H9 (cell line): ENCODE measurements at regions not wholly inside any gene's neighbourhood (a gene's known extent, or its start where the extent isn't known, plus 50 kb on each side); places are given as distances from the start of the nearest gene placed in this dataset.
"Not testable (repeated sequence)": the region's sequence is repeated elsewhere in the genome, so short reads cannot be mapped to it uniquely, and the experiment has no call there.

ENCODE experiments used
- DNase-seq: peaks from one replicate; pipeline ENCODE4 v3.0.0-alpha.2; 2017
- H2AFZ ChIP-seq: one replicate; pipeline ENCODE4 v1.6.1; 2013; ENCODE audit warnings: mild to moderate bottlenecking, low read length, control low read depth, moderate library complexity
- H2AK5ac ChIP-seq: 2 replicates; pipeline ENCODE4 v1.6.1; 2013; ENCODE audit warnings: low read length, control low read depth, mixed read lengths; ENCODE audit not compliant: insufficient read length
- H2BK120ac ChIP-seq: one replicate; pipeline ENCODE4 v1.6.1; 2013; ENCODE audit warnings: low read depth, mild to moderate bottlenecking, low read length, control low read depth, inconsistent platforms; ENCODE audit not compliant: poor library complexity, severe bottlenecking
- H2BK12ac ChIP-seq: 2 replicates; pipeline ENCODE4 v1.6.1; 2013; ENCODE audit warnings: low read length, control low read depth, mixed read lengths, low read depth; ENCODE audit not compliant: insufficient read length
- H2BK15ac ChIP-seq: 2 replicates; pipeline ENCODE4 v1.6.1; 2013; ENCODE audit warnings: low read depth, low read length, control low read depth
- H2BK20ac ChIP-seq: one replicate; pipeline ENCODE4 v1.6.1; 2013; ENCODE audit warnings: low read depth, mild to moderate bottlenecking, low read length, control low read depth, inconsistent platforms; ENCODE audit not compliant: poor library complexity, severe bottlenecking
- H2BK5ac ChIP-seq: 2 replicates; pipeline ENCODE4 v1.6.1; 2013; ENCODE audit warnings: low read length, control low read depth, mixed read lengths; ENCODE audit not compliant: insufficient read length
- H3K14ac ChIP-seq: 2 replicates; pipeline ENCODE4 v1.6.1; 2013; ENCODE audit warnings: low read length, control low read depth; ENCODE audit not compliant: insufficient read depth
- H3K18ac ChIP-seq: 2 replicates; pipeline ENCODE4 v1.6.1; 2013; ENCODE audit warnings: low read depth, mild to moderate bottlenecking, mixed read lengths, low read length, control low read depth; ENCODE audit not compliant: insufficient read length
- H3K23ac ChIP-seq: 2 replicates; pipeline ENCODE4 v1.6.1; 2013; ENCODE audit warnings: low read length, control low read depth, mixed read lengths, low read depth; ENCODE audit not compliant: insufficient read length
- H3K23me2 ChIP-seq: 2 replicates; pipeline ENCODE4 v1.6.1; 2013; ENCODE audit warnings: low read depth, mild to moderate bottlenecking, mixed read lengths, low read length, control low read depth; ENCODE audit not compliant: insufficient read length, poor library complexity, severe bottlenecking
- H3K27ac ChIP-seq: 2 replicates; pipeline ENCODE4 v1.5.1; 2013; ENCODE audit warnings: low read length, control low read depth, mixed read lengths, low read depth; ENCODE audit not compliant: insufficient read length
- H3K27me3 ChIP-seq: 2 replicates; pipeline ENCODE4 v1.6.1; 2013; ENCODE audit warnings: low read length, control low read depth, inconsistent platforms; ENCODE audit not compliant: insufficient read depth
- H3K4ac ChIP-seq: 2 replicates; pipeline ENCODE4 v1.6.1; 2013; ENCODE audit warnings: low read depth, mild to moderate bottlenecking, control low read depth, inconsistent platforms, low read length, moderate library complexity
- H3K4me1 ChIP-seq: 2 replicates; pipeline ENCODE4 v1.6.1; 2013; ENCODE audit warnings: low read length, control low read depth, inconsistent platforms; ENCODE audit not compliant: insufficient read depth
- H3K4me2 ChIP-seq: 2 replicates; pipeline ENCODE4 v1.6.1; 2013; ENCODE audit warnings: low read length, control low read depth, mixed read lengths; ENCODE audit not compliant: insufficient read length, insufficient read depth
- H3K56ac ChIP-seq: 2 replicates; pipeline ENCODE4 v1.6.1; 2013; ENCODE audit warnings: low read depth, mild to moderate bottlenecking, mixed read lengths, low read length, control low read depth; ENCODE audit not compliant: insufficient read length
- H3K79me1 ChIP-seq: 2 replicates; pipeline ENCODE4 v1.6.1; 2013; ENCODE audit warnings: low read depth, mild to moderate bottlenecking, moderate library complexity, low read length, control low read depth, inconsistent platforms; ENCODE audit not compliant: insufficient read depth, poor library complexity, severe bottlenecking
- H3K79me2 ChIP-seq: 2 replicates; pipeline ENCODE4 v1.6.1; 2013; ENCODE audit warnings: low read length, control low read depth, inconsistent platforms; ENCODE audit not compliant: insufficient read depth
- H3K9ac ChIP-seq: 2 replicates; pipeline ENCODE4 v1.6.1; 2013; ENCODE audit warnings: low read length, control low read depth, mixed read lengths; ENCODE audit not compliant: insufficient read length; ENCODE audit errors: extremely low read depth
- H3K9me3 ChIP-seq: one replicate; pipeline ENCODE4 v1.6.1; 2013; ENCODE audit warnings: low read depth, low read length, inconsistent platforms; ENCODE audit not compliant: control insufficient read depth
- H3T11ph ChIP-seq: one replicate; pipeline ENCODE4 v1.6.1; 2013; ENCODE audit warnings: mild to moderate bottlenecking, low read length, control low read depth, inconsistent platforms
- H4K20me1 ChIP-seq: one replicate; pipeline ENCODE4 v1.6.1; 2013; ENCODE audit not compliant: control insufficient read depth, insufficient read length, insufficient read depth
- H4K5ac ChIP-seq: 2 replicates; pipeline ENCODE4 v1.6.1; 2013; ENCODE audit warnings: low read depth, mild to moderate bottlenecking, mixed read lengths, low read length, control low read depth; ENCODE audit not compliant: insufficient read length
- H4K8ac ChIP-seq: replicated peaks from 2 replicates; pipeline ENCODE4 v1.6.1; 2013; ENCODE audit warnings: low read length, control low read depth, mixed read lengths, low read depth; ENCODE audit not compliant: insufficient read length
- H4K91ac ChIP-seq: 2 replicates; pipeline ENCODE4 v1.6.1; 2013; ENCODE audit warnings: low read depth, mild to moderate bottlenecking, moderate library complexity, mixed read lengths, low read length, control low read depth; ENCODE audit not compliant: insufficient read length
- H3K27ac Mint-ChIP-seq, 3 experiments: 2 replicates in 2 of 3; 3 replicates in 1 of 3; pipeline ENCODE4 v1.8.0; 2020 to 2021; ENCODE audit warnings: mixed read lengths in 3 of 3, mild to moderate bottlenecking in 1 of 3, moderate library complexity in 1 of 3
- H3K27me3 Mint-ChIP-seq: 2 replicates; pipeline ENCODE4 v1.8.0; 2021; ENCODE audit warnings: low read depth, mild to moderate bottlenecking, moderate library complexity, mixed read lengths
- H3K36me3 Mint-ChIP-seq, 3 experiments: 2 replicates in 2 of 3; 3 replicates in 1 of 3; pipeline ENCODE4 v1.8.0; 2020 to 2021; ENCODE audit warnings: low read depth in 3 of 3, mixed read lengths in 3 of 3; ENCODE audit not compliant: insufficient read depth in 1 of 3
- H3K4me1 Mint-ChIP-seq, 2 experiments: 2 replicates each; pipeline ENCODE4 v1.8.0; 2020; ENCODE audit warnings: mixed read lengths in 2 of 2
- H3K4me3 Mint-ChIP-seq, 2 experiments: 2 replicates in 1 of 2; 3 replicates in 1 of 2; pipeline ENCODE4 v1.8.0; 2020 to 2021; ENCODE audit warnings: mild to moderate bottlenecking in 2 of 2, mixed read lengths in 2 of 2, moderate library complexity in 1 of 2
- H3K9me3 Mint-ChIP-seq, 2 experiments: 2 replicates in 1 of 2; 3 replicates in 1 of 2; pipeline ENCODE4 v1.8.0; 2020; ENCODE audit warnings: mild to moderate bottlenecking in 2 of 2, mixed read lengths in 2 of 2, moderate library complexity in 1 of 2
- CTCF ChIP-seq: fragments of 200-600 bp; sonication (generic); conservative IDR thresholded peaks from 3 replicates; pipeline ENCODE4 v1.8.0; 2021; ENCODE audit warnings: antibody characterized with exemption, mild to moderate bottlenecking

- no peaks in the 10 kb centered on the region for H4K20me1 ChIP-seq
- no peaks in the 10 kb centered on the region for H3K27me3 Mint-ChIP-seq
- H3K23me2 ChIP-seq, result no peaks in the 10 kb centered on the region
- H2BK15ac ChIP-seq, result no peak overlapping the region
- no peaks in the 10 kb centered on the region for H3K79me2 ChIP-seq
- H3T11ph ChIP-seq, result no peak overlapping the region
- H3K4me1 Mint-ChIP-seq, result peaks cover 0 to 3% of the 10 kb centered on the region in 2 experiments; a peak in 3 of 4 replicates
- no peak for TF ChIP-seq CTCF
- no peaks in the 10 kb centered on the region for H3K4me1 ChIP-seq
- H2BK20ac ChIP-seq, result no peak overlapping the region
- no peak overlapping the region for H4K91ac ChIP-seq
- H3K27me3 ChIP-seq, result no peaks in the 10 kb centered on the region
- DNase-seq, result no peak
- no peak overlapping the region for H3K9ac ChIP-seq
- H3K9me3 ChIP-seq, result no peaks in the 10 kb centered on the region
- no peak overlapping the region for H3K56ac ChIP-seq
- no peak overlapping the region for H3K4me2 ChIP-seq
- no peaks in the 10 kb centered on the region for H3K79me1 ChIP-seq
- H3K18ac ChIP-seq, result no peak overlapping the region
- no peak overlapping the region for H3K27ac ChIP-seq
- H3K4me3 Mint-ChIP-seq, result no peak overlapping the region
- peaks cover 26 to 31% of the 10 kb centered on the region in 2 experiments for H3K9me3 Mint-ChIP-seq
- H4K5ac ChIP-seq, result no peak overlapping the region
- no peak overlapping the region for H2BK120ac ChIP-seq
- no peak overlapping the region for H3K4ac ChIP-seq
- no peak overlapping the region for H3K27ac Mint-ChIP-seq
- no peak overlapping the region for H2AFZ ChIP-seq
- H3K23ac ChIP-seq, result no peak overlapping the region
- H4K8ac ChIP-seq, result no peak overlapping the region
- H2AK5ac ChIP-seq, result no peak overlapping the region
- peaks cover 16 to 30% (median 21%) of the 10 kb centered on the region in 3 experiments for H3K36me3 Mint-ChIP-seq
- H2BK5ac ChIP-seq, result no peak overlapping the region
- no peak overlapping the region for H2BK12ac ChIP-seq
- no peak overlapping the region for H3K14ac ChIP-seq
Observed at GRCh38 chr7:120064565-120064964, 208.4 kb upstream of the KCND2 start.

- H3K4me3 Mint-ChIP-seq, H4K8ac ChIP-seq, H3K23me2 ChIP-seq, H4K91ac ChIP-seq, H3K27me3 Mint-ChIP-seq, H3K79me2 ChIP-seq, H2BK5ac ChIP-seq, H3K79me1 ChIP-seq, H3K27me3 ChIP-seq, H3K4me1 Mint-ChIP-seq, H3K23ac ChIP-seq, H3T11ph ChIP-seq, H3K27ac Mint-ChIP-seq, H2BK20ac ChIP-seq, H2BK12ac ChIP-seq, H4K20me1 ChIP-seq, H3K14ac ChIP-seq, H3K4ac ChIP-seq, DNase-seq, H3K18ac ChIP-seq, H3K9ac ChIP-seq, H2BK120ac ChIP-seq, H3K27ac ChIP-seq, H2BK15ac ChIP-seq, H3K56ac ChIP-seq, H3K9me3 ChIP-seq, H4K5ac ChIP-seq, H3K4me1 ChIP-seq, H2AFZ ChIP-seq, H2AK5ac ChIP-seq, H3K4me2 ChIP-seq: not testable (repeated sequence)
- H3K9me3 Mint-ChIP-seq, result peaks cover 26 to 31% of the 10 kb centered on the region in 2 experiments
- H3K36me3 Mint-ChIP-seq, result peaks cover 16 to 30% (median 21%) of the 10 kb centered on the region in 3 experiments
Observed at GRCh38 chr7:120066898-120067297, 206.1 kb upstream of the KCND2 start.
